ENCODE measurements at regions not wholly inside any gene's neighbourhood (a gene's known extent, or its start where the extent isn't known, plus 50 kb on each side); places are given as distances from the start of the nearest gene placed in this dataset.

DNA sequence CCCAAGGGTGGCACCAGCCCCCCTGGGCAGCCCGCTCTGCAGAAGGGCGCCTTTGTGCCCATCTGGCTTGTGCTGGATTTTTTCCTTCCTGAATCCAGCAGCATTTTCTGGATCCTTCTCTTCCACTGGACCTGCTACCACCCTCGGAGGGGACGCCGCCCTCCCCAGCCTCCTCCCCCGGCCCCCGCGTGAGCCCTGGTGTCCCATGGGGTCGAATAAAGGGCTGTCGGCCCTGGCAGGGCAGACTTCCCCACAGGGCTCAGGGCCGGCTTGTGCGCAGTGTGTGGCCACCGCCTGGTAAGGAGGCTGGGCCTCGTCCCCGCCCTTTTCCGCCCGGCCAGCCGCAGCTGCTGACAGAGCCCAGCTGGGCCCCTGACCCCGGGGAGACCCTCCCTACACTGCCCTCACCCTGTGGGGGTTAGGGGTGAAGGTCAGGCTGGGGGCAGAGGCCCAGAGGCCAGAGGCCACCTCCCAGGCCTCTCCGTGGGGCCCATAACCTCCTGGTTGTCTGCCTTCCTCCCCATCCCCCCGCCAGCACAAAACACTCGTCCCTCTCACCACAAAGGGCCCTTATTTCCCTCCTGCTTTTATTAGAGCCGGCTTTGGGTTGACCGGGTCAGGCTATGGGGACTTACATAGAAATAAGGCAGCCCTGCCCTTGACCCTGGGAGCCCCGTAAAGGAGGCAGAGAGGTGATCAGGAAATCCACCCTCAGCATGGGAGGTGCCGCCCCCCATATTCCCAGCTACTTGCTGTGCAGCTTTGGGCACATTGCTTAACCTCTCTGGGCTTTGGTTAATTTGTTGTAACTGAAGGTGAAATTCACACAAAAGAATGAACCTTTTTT, 179.3 kb upstream of the CIBAR2 start (continued):
- TF ChIP-seq AFF4 (CRISPR knock-in tag; IDR thresholded peaks at IDR 0.05) (no peak), LBX2 (CRISPR knock-in tag; IDR thresholded peaks at IDR 0.05; ENCODE audit: borderline replicate concordance) (peak; percentile 74; the same call in 1 of the 2 replicates), MAFG (CRISPR knock-in tag; IDR thresholded peaks at IDR 0.05) (0 out of 2 replicates have a peak, but pooled peaks have one; percentile 1), KDM2A (CRISPR knock-in tag; IDR thresholded peaks at IDR 0.05; ENCODE audit: borderline replicate concordance, low read depth) (peak; percentile 81), ZSCAN20 (CRISPR knock-in tag; IDR thresholded peaks at IDR 0.05; ENCODE audit: borderline replicate concordance) (no peak), AGO2 (optimal IDR thresholded peaks at IDR 0.05; ENCODE audit: low read depth, low read length) (peak; percentile 48), ZNF616 (CRISPR knock-in tag; IDR thresholded peaks at IDR 0.05; ENCODE audit: low read depth) (peak; percentile 76; the same call in 1 of the 2 replicates), MEIS2 (CRISPR knock-in tag; IDR thresholded peaks at IDR 0.05) (peak; percentile 98), ZNF724P (CRISPR knock-in tag; IDR thresholded peaks at IDR 0.05; ENCODE audit: borderline replicate concordance) (peak; percentile 94; the same call in 1 of the 2 replicates), ZNF740 (CRISPR knock-in tag; IDR thresholded peaks at IDR 0.05) (peak; percentile 91), ZFYVE20 (CRISPR knock-in tag; IDR thresholded peaks at IDR 0.05; ENCODE audit: borderline replicate concordance, low read depth) (no peak; the same call in 1 of the 2 replicates), ZNF446 (CRISPR knock-in tag; IDR thresholded peaks at IDR 0.05) (peak; percentile 35; the same call in 1 of the 2 replicates), ZNF577 (CRISPR knock-in tag; IDR thresholded peaks at IDR 0.05; ENCODE audit: borderline replicate concordance, low read depth) (no peak), ZNF441 (CRISPR knock-in tag; IDR thresholded peaks at IDR 0.05; ENCODE audit: borderline replicate concordance) (peak; percentile 91), PRDM15 (CRISPR knock-in tag; IDR thresholded peaks at IDR 0.05) (no peak; the same call in 1 of the 2 replicates), NCOA2 (CRISPR knock-in tag; IDR thresholded peaks at IDR 0.05) (peak; percentile 99), KLF12 (CRISPR knock-in tag; IDR thresholded peaks at IDR 0.05; ENCODE audit: borderline replicate concordance) (peak; percentile 99)
- TF ChIP-seq, protein P1, sequence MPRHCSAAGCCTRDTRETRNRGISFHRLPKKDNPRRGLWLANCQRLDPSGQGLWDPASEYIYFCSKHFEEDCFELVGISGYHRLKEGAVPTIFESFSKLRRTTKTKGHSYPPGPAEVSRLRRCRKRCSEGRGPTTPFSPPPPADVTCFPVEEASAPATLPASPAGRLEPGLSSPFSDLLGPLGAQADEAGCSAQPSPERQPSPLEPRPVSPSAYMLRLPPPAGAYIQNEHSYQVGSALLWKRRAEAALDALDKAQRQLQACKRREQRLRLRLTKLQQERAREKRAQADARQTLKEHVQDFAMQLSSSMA (CRISPR knock-in tag; IDR thresholded peaks at IDR 0.05), result peak; percentile 80; the same call in 1 of the 2 replicates
